HT1080 (cell line): ENCODE measurements at regions not wholly inside any gene's neighbourhood (a gene's known extent, or its start where the extent isn't known, plus 50 kb on each side); places are given as distances from the start of the nearest gene placed in this dataset.
"Not testable (repeated sequence)": the region's sequence is repeated elsewhere in the genome, so short reads cannot be mapped to it uniquely, and the experiment has no call there.

Experiments
- DNase-seq: peaks from one replicate; pipeline ENCODE4 v3.0.0-alpha.2; 2015; ENCODE audit warnings: low read depth

GRCh38 chr20:33908336-33908735 lies 85.4 kb upstream of the RALY start:
- no peak for DNase-seq

- DNase-seq = no peak
Observed at GRCh38 chr20:33908868-33909267, 84.8 kb upstream of the RALY start.

GRCh38 chr20:33909331-33909921 lies 84.3 kb upstream of the RALY start:
- peak; percentile 90 for DNase-seq

- DNase-seq = no peak
Observed at GRCh38 chr20:33910056-33910455, 83.7 kb upstream of the RALY start.

GRCh38 chr20:33910529-33911327 lies 83.0 kb upstream of the RALY start:
- DNase-seq = no peak

- peak; percentile 91 for DNase-seq
Observed at GRCh38 chr20:33914919-33915318, 78.8 kb upstream of the RALY start.

- no peak for DNase-seq
Observed at GRCh38 chr20:33915726-33916331, 77.9 kb upstream of the RALY start.

GRCh38 chr20:33916768-33917167 lies 76.9 kb upstream of the RALY start:
- no peak for DNase-seq

GRCh38 chr20:33917831-33918525 lies 75.7 kb upstream of the RALY start:
- no peak for DNase-seq

GRCh38 chr20:33918662-33919061 lies 75.0 kb upstream of the RALY start:
- DNase-seq = no peak

- DNase-seq = no peak
Observed at GRCh38 chr20:33919653-33920052, 74.1 kb upstream of the RALY start.

GRCh38 chr20:33922224-33922623 lies 71.5 kb upstream of the RALY start:
- no peak for DNase-seq

- no peak for DNase-seq
Observed at GRCh38 chr20:33923740-33924139, 70.0 kb upstream of the RALY start.

- no peak for DNase-seq
Observed at GRCh38 chr20:33925867-33926266, 67.8 kb upstream of the RALY start.

- no peak for DNase-seq
Observed at GRCh38 chr20:33926425-33926824, 67.3 kb upstream of the RALY start.

- DNase-seq = no peak
Observed at GRCh38 chr20:33927724-33928123, 66.0 kb upstream of the RALY start.

GRCh38 chr20:33929917-33930316 lies 63.8 kb upstream of the RALY start:
- DNase-seq = no peak

- peak; percentile 22 for DNase-seq
Observed at GRCh38 chr20:33933469-33933909, 60.2 kb upstream of the RALY start.

- DNase-seq = no peak
Observed at GRCh38 chr20:33936656-33937055, 57.1 kb upstream of the RALY start.

GRCh38 chr20:33939031-33939430 lies 54.7 kb upstream of the RALY start:
- not testable (repeated sequence) for DNase-seq

- DNase-seq = no peak
Observed at GRCh38 chr20:33940666-33941065, 53.0 kb upstream of the RALY start.
